ENCODE measurements at regions not wholly inside any gene's neighbourhood (a gene's known extent, or its start where the extent isn't known, plus 50 kb on each side); places are given as distances from the start of the nearest gene placed in this dataset.

GRCh38 chr5:7213525-7213924 is 182.4 kb upstream of the ADCY2 start:
- no peak overlapping the region for H3K4me3 Mint-ChIP-seq
- DNase-seq (no peak), ATAC-seq (no peak)
- no peaks in the 10 kb centered on the region for H3K4me1 Mint-ChIP-seq
- no peaks in the 10 kb centered on the region for H3K9me3 Mint-ChIP-seq (ENCODE audit: low read depth)
- no peak overlapping the region for H3K27ac Mint-ChIP-seq
- POLR2A ChIA-PET: no interaction called here
- CTCF ChIA-PET: no interaction called here
- no peaks in the 10 kb centered on the region for H3K27me3 Mint-ChIP-seq
- intact Hi-C loops (cut with DNase I, micrococcal nuclease): no loop called here
- no peaks in the 10 kb centered on the region for H3K36me3 Mint-ChIP-seq (ENCODE audit: low read depth)

GRCh38 chr5:7214906-7215416 is 181.0 kb upstream of the ADCY2 start:
- ATAC-seq: no peak
- intact Hi-C loops (cut with DNase I, micrococcal nuclease): no loop called here
- Mint-ChIP-seq H3K9me3 (ENCODE audit: low read depth) (no peaks in the 10 kb centered on the region), H3K36me3 (ENCODE audit: low read depth) (no peaks in the 10 kb centered on the region), H3K4me3 (no peak overlapping the region), H3K27ac (no peak overlapping the region), H3K4me1 (no peaks in the 10 kb centered on the region), H3K27me3 (no peaks in the 10 kb centered on the region)
- CTCF ChIA-PET: no interaction called here
- DNase-seq: no peak
- POLR2A ChIA-PET: no interaction called here

- H3K9me3 Mint-ChIP-seq (ENCODE audit: low read depth): no peaks in the 10 kb centered on the region
- no peaks in the 10 kb centered on the region for H3K36me3 Mint-ChIP-seq (ENCODE audit: low read depth)
- intact Hi-C loops (cut with DNase I, micrococcal nuclease): no loop called here
- no peak overlapping the region for H3K27ac Mint-ChIP-seq
- DNase-seq (no peak), ATAC-seq (no peak)
- H3K4me3 Mint-ChIP-seq: no peak overlapping the region
- POLR2A ChIA-PET: no interaction called here
- CTCF ChIA-PET: no interaction called here
- no peaks in the 10 kb centered on the region for H3K27me3 Mint-ChIP-seq
- H3K4me1 Mint-ChIP-seq: no peaks in the 10 kb centered on the region
These were observed 177.8 kb upstream of the ADCY2 start for GRCh38 chr5:7218141-7218540.

DNA sequence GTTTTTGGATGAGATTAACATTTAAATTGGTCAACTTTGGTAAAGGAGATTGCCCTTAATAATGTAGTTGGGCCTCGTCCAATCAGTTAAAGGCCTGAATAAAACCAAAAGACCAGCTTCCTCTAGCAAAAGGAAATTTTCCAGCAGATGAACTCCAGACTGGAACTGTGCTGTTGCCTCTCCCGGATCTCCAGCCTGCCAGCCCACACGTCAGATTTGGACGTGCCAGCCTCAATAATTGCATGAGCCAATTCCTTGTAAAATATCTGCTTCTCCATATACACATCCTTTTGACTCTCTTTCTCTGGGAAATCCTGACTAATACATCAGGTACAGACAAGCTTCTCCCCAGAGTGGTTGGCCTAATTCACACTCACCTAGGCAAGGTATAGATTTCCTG is 175.8 kb upstream of the ADCY2 start:
- intact Hi-C loops (cut with DNase I, micrococcal nuclease): no loop called here
- no peaks in the 10 kb centered on the region for H3K36me3 Mint-ChIP-seq (ENCODE audit: low read depth)
- POLR2A ChIA-PET: no interaction called here

DNA sequence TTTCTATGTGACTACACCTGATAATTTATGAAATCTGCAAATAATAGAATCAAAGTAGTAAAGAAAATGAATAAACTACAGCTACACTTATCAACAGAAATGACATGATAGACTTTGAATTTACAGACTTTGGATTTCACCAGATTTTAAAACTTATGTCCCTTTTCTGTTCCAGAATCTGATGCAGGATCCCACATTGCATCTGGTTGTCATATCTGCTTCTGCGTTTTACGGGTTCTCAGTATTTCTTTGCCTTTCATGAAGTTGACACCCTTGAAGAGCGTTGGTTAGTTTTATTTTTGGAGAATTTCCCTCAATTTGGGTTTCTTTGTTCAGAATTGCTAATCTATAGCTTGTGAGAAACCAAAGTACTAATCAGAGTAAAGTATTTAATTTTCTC is 174.9 kb upstream of the ADCY2 start:
- intact Hi-C loops (cut with DNase I, micrococcal nuclease): no loop called here
- peaks cover 2% of the 10 kb centered on the region for H3K27me3 Mint-ChIP-seq
- H3K4me3 Mint-ChIP-seq: no peak overlapping the region
- ATAC-seq: no peak
- ChIA-PET CTCF (no interaction called here), POLR2A (no interaction called here)
- no peaks in the 10 kb centered on the region for H3K9me3 Mint-ChIP-seq (ENCODE audit: low read depth)
- H3K27ac Mint-ChIP-seq: no peak overlapping the region
- H3K4me1 Mint-ChIP-seq: no peaks in the 10 kb centered on the region
- no peaks in the 10 kb centered on the region for H3K36me3 Mint-ChIP-seq (ENCODE audit: low read depth)
- no peak for DNase-seq

More for the DNA sequence above, 175.8 kb upstream of the ADCY2 start:
- no peak overlapping the region for H3K27ac Mint-ChIP-seq
- CTCF ChIA-PET: no interaction called here
- H3K9me3 Mint-ChIP-seq (ENCODE audit: low read depth): no peaks in the 10 kb centered on the region
- DNase-seq: no peak
- H3K4me1 Mint-ChIP-seq: no peaks in the 10 kb centered on the region
- peaks cover 2% of the 10 kb centered on the region for H3K27me3 Mint-ChIP-seq
- no peak overlapping the region for H3K4me3 Mint-ChIP-seq
- ATAC-seq: no peak

DNA sequence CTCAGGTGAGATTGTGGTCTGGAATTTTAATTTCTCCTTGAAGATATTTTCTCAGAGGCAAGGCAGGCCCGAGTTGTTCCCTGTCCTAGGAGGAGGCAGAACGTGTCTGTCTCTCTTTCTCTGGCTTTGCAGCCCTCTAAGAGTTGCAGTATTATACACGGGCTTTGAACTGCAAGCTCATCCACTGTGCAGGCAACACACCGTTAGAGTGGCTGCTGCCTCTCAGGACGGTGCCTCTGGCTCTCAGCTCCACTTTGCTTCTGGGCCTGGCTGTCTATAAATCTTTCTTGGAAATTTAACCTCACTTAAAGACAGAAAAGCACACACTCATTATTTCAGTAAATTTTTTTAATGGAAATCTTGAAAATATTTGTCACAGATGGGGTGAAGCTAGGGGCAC is 170.1 kb upstream of the ADCY2 start:
- intact Hi-C loops (cut with DNase I, micrococcal nuclease): no loop called here
- ChIA-PET POLR2A (no interaction called here), CTCF (no interaction called here)
- no peak overlapping the region for H3K27ac Mint-ChIP-seq
- DNase-seq: no peak
- H3K4me3 Mint-ChIP-seq: no peak overlapping the region
- no peaks in the 10 kb centered on the region for H3K36me3 Mint-ChIP-seq (ENCODE audit: low read depth)
- peaks cover 6% of the 10 kb centered on the region for H3K27me3 Mint-ChIP-seq
- ATAC-seq: no peak
- no peaks in the 10 kb centered on the region for H3K4me1 Mint-ChIP-seq
- peaks cover 5% of the 10 kb centered on the region for H3K9me3 Mint-ChIP-seq (ENCODE audit: low read depth)

- ChIA-PET POLR2A (interaction anchor here (0.6 kb wide), 1 partner anchor 484 kb away, joined by 5 read pairs; no protein-coding TSS in a partner anchor), CTCF (interaction anchor here (0.6 kb wide), 1 partner anchor 53 kb away, joined by 3 read pairs; no protein-coding TSS in a partner anchor)
- intact Hi-C loops (cut with DNase I, micrococcal nuclease): no loop called here
- no peak overlapping the region for H3K4me3 Mint-ChIP-seq
- H3K9me3 Mint-ChIP-seq (ENCODE audit: low read depth): no peaks in the 10 kb centered on the region
- H3K4me1 Mint-ChIP-seq: no peaks in the 10 kb centered on the region
- H3K27me3 Mint-ChIP-seq: peaks cover 6% of the 10 kb centered on the region
- DNase-seq: no peak
- no peaks in the 10 kb centered on the region for H3K36me3 Mint-ChIP-seq (ENCODE audit: low read depth)
- no peak overlapping the region for H3K27ac Mint-ChIP-seq
- ATAC-seq: no peak
These were observed 153.7 kb upstream of the ADCY2 start for GRCh38 chr5:7242118-7242710.

DNA sequence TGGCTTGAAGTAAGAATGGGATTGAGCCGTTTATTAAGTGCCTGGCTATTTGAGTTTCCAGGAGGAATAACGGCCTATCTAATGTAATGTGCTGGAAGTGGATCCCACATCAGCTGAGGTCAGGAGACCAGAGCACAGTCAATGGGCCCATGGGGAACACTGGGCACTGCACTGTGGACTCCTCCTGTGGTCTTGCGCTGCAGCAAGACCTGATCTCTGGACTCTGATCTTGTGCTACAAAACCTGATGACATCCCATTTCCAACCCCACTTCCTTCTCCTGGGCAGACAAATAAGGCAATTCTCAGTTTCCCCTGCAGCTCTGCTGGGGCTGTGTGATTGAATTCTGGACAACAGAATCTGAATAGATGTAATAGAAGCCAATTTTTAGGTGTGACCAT is 151.7 kb upstream of the ADCY2 start:
- DNase-seq: no peak
- Mint-ChIP-seq H3K9me3 (ENCODE audit: low read depth) (no peaks in the 10 kb centered on the region), H3K27ac (no peak overlapping the region), H3K4me1 (no peaks in the 10 kb centered on the region), H3K4me3 (no peak overlapping the region), H3K36me3 (ENCODE audit: low read depth) (no peaks in the 10 kb centered on the region), H3K27me3 (peaks cover 6% of the 10 kb centered on the region)
- intact Hi-C loops (cut with DNase I, micrococcal nuclease): no loop called here
- POLR2A ChIA-PET: no interaction called here
- CTCF ChIA-PET: no interaction called here
- ATAC-seq: no peak

DNA sequence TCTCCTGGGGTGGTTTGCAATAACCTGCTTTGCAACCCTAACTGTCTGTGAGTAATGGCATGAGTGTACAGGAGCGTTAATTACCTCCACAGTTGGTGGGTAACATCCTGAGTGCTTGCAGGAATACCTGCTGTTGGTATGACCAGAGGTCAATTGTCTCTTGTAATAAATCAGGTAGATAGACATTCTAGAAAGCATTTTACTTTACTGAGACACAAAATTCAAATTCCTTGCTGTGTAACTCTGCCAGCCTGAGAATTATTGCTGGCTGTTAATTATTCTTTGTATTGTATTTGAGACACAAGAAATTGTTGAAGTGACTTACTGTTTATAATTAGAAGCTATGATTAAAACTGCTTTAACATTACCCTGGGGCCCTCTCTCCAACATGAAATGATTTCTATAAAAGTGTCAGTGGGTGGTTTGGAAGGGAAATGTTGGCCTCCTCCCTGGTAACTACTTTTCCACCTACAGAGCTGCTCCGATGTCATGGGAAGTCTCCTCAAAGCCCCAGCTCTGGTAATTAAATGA is 150.8 kb upstream of the ADCY2 start:
- Mint-ChIP-seq H3K9me3 (ENCODE audit: low read depth) (no peaks in the 10 kb centered on the region), H3K27ac (no peak overlapping the region), H3K27me3 (peaks cover 6% of the 10 kb centered on the region), H3K36me3 (ENCODE audit: low read depth) (no peaks in the 10 kb centered on the region), H3K4me3 (no peak overlapping the region), H3K4me1 (no peaks in the 10 kb centered on the region)
- intact Hi-C loops (cut with DNase I, micrococcal nuclease): no loop called here
- CTCF ChIA-PET: no interaction called here
- no peak for DNase-seq
- POLR2A ChIA-PET: interaction anchor here (0.6 kb wide), 1 partner anchor 1440 kb away, joined by 3 read pairs; no protein-coding TSS in a partner anchor
- no peak for ATAC-seq

- no peak for ATAC-seq
- CTCF ChIA-PET: no interaction called here
- intact Hi-C loops (cut with DNase I, micrococcal nuclease): no loop called here
- Mint-ChIP-seq H3K27me3 (peaks cover 6% of the 10 kb centered on the region), H3K9me3 (ENCODE audit: low read depth) (no peaks in the 10 kb centered on the region), H3K4me3 (no peak overlapping the region), H3K36me3 (ENCODE audit: low read depth) (no peaks in the 10 kb centered on the region), H3K4me1 (no peaks in the 10 kb centered on the region), H3K27ac (no peak overlapping the region)
- DNase-seq: no peak
- POLR2A ChIA-PET: no interaction called here
These were observed 149.7 kb upstream of the ADCY2 start for GRCh38 chr5:7246287-7246686.

- ChIA-PET CTCF (no interaction called here), POLR2A (no interaction called here)
- ATAC-seq: no peak
- Mint-ChIP-seq H3K4me3 (no peak overlapping the region), H3K27me3 (peaks cover 5% of the 10 kb centered on the region), H3K4me1 (no peaks in the 10 kb centered on the region), H3K9me3 (ENCODE audit: low read depth) (no peaks in the 10 kb centered on the region), H3K36me3 (ENCODE audit: low read depth) (no peaks in the 10 kb centered on the region), H3K27ac (no peak overlapping the region)
- intact Hi-C loops (cut with DNase I, micrococcal nuclease): loop anchor here in 1 of 2 experiments (5.0 kb wide), 1 partner anchor 428 kb away; no protein-coding TSS in a partner anchor
- DNase-seq: no peak
These were observed 145.9 kb upstream of the ADCY2 start for GRCh38 chr5:7250004-7250403.

DNA sequence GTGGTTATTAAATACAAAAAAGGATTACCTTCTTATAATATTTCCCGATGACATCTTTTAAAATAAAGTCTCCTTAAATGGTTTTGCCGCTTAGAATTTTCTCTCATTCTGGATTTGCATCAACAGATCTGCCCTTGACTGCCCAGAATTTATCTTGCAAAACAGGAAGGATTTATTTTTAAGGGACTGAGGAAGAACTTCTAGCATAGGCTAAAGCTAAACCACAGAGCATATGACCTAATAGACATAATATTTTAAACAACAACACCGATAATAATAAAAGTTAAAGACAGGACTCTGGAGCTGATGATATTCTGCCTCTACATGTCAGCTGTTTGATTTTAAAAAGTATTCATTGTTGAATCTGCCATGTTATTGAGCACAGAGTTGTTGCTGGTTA is 145.3 kb upstream of the ADCY2 start:
- no peaks in the 10 kb centered on the region for H3K9me3 Mint-ChIP-seq (ENCODE audit: low read depth)
- POLR2A ChIA-PET: no interaction called here
- DNase-seq: no peak
- CTCF ChIA-PET: interaction anchor here (0.7 kb wide), 1 partner anchor 1136 kb away, joined by 3 read pairs; no protein-coding TSS in a partner anchor
- H3K4me1 Mint-ChIP-seq: no peaks in the 10 kb centered on the region
- no peak overlapping the region for H3K27ac Mint-ChIP-seq
- ATAC-seq: no peak
- H3K27me3 Mint-ChIP-seq: peaks cover 7% of the 10 kb centered on the region
- no peaks in the 10 kb centered on the region for H3K36me3 Mint-ChIP-seq (ENCODE audit: low read depth)
- intact Hi-C loops (cut with DNase I, micrococcal nuclease): loop anchor here in 1 of 2 experiments (5.0 kb wide), 1 partner anchor 428 kb away; no protein-coding TSS in a partner anchor
- no peak overlapping the region for H3K4me3 Mint-ChIP-seq

Measured in activated CD4-positive, alpha-beta T cell treated with anti-CD3 and anti-CD28 coated beads for 36 hours (primary cell).